Caco-2 (cell line): ENCODE measurements at regions not wholly inside any gene's neighbourhood (a gene's known extent, or its start where the extent isn't known, plus 50 kb on each side); places are given as distances from the start of the nearest gene placed in this dataset.

Source experiments
- BruUV-seq: library from RNA; stranded (reverse); fragments of 400-500 nt; replicated peaks from 2 replicates; lab custom pipeline; 2021; lab: Mats Ljungman, UMichigan
- CTCF ChIA-PET: fragments of 300-600 bp; sonication (Branson Sonifier 250); formaldehyde crosslinking; loops from one replicate; lab custom pipeline; 2022; ENCODE audit warnings: antibody characterized with exemption; lab: Charles Lee
- POLR2A ChIA-PET: fragments of 300-600 bp; sonication (Branson Sonifier 250); formaldehyde crosslinking; loops from one replicate; lab custom pipeline; 2022; ENCODE audit warnings: antibody characterized with exemption; lab: Charles Lee
- DNase-seq, 2 experiments: peaks; one replicate each; pipeline versions ENCODE4 v3.0.0 to v3.0.0-alpha.2; 2020 to 2022
- H3K27me3 ChIP-seq: replicated peaks from 2 replicates; pipeline ENCODE4 v1.6.0; 2011; ENCODE audit warnings: low read length; ENCODE audit not compliant: control insufficient read depth, insufficient read depth
- H3K36me3 ChIP-seq: 2 replicates; pipeline ENCODE4 v1.5.1; 2011; ENCODE audit warnings: low read length; ENCODE audit not compliant: control insufficient read depth, insufficient read depth
- H3K4me1 ChIP-seq: fragments of 250-450 bp; sonication (Bioruptor Pico); 2 replicates; pipeline ENCODE4 v1.5.1; 2020; ENCODE audit warnings: mild to moderate bottlenecking
- H3K4me3 ChIP-seq: 2 replicates; pipeline ENCODE4 v1.5.1; 2011; ENCODE audit warnings: low read depth, mild to moderate bottlenecking, control low read depth, low read length
- H3K9me3 ChIP-seq: fragments of 250-450 bp; sonication (Bioruptor Pico); 2 replicates; pipeline ENCODE4 v1.5.1; 2020; ENCODE audit warnings: mild to moderate bottlenecking, moderate library complexity
- H3K27ac Mint-ChIP-seq: one replicate; pipeline ENCODE4 v1.8.0; 2022; ENCODE audit warnings: mixed read lengths; ENCODE audit not compliant: unreplicated experiment
- H3K27me3 Mint-ChIP-seq: one replicate; pipeline ENCODE4 v1.8.0; 2022; ENCODE audit warnings: mixed read lengths; ENCODE audit not compliant: insufficient read depth, unreplicated experiment
- H3K36me3 Mint-ChIP-seq: one replicate; pipeline ENCODE4 v1.8.0; 2022; ENCODE audit warnings: mild to moderate bottlenecking, mixed read lengths; ENCODE audit not compliant: insufficient read depth, unreplicated experiment
- H3K4me1 Mint-ChIP-seq: one replicate; pipeline ENCODE4 v1.8.0; 2022; ENCODE audit warnings: low read depth, mixed read lengths; ENCODE audit not compliant: unreplicated experiment
- H3K4me3 Mint-ChIP-seq: one replicate; pipeline ENCODE4 v1.8.0; 2022; ENCODE audit warnings: mild to moderate bottlenecking, moderate library complexity, mixed read lengths; ENCODE audit not compliant: unreplicated experiment
- H3K9me3 Mint-ChIP-seq: one replicate; pipeline ENCODE4 v1.8.0; 2022; ENCODE audit warnings: mixed read lengths; ENCODE audit not compliant: unreplicated experiment
- intact Hi-C: fragments of 100-400 bp; cut with micrococcal nuclease; formaldehyde crosslinking; loops from one replicate; pipeline ENCODE4 v1.10.0; 2022; ENCODE audit not compliant: unreplicated experiment
- TF ChIP-seq, protein P1 (sequence below), 2 experiments: fragments of 200-600 bp in 1 of 2; IDR thresholded peaks; 1 replicate in 1 of 2; 2 replicates in 1 of 2; pipeline versions ENCODE4 v1.5.1 to v1.8.0; 2011 to 2022; ENCODE audit warnings: antibody characterized with exemption in 1 of 2, control low read depth in 1 of 2, inconsistent platforms in 1 of 2, low read depth in 1 of 2, low read length in 1 of 2, mild to moderate bottlenecking in 1 of 2, moderate library complexity in 1 of 2; ENCODE audit not compliant: insufficient read depth in 1 of 2, severe bottlenecking in 1 of 2, unreplicated experiment in 1 of 2

DNA sequence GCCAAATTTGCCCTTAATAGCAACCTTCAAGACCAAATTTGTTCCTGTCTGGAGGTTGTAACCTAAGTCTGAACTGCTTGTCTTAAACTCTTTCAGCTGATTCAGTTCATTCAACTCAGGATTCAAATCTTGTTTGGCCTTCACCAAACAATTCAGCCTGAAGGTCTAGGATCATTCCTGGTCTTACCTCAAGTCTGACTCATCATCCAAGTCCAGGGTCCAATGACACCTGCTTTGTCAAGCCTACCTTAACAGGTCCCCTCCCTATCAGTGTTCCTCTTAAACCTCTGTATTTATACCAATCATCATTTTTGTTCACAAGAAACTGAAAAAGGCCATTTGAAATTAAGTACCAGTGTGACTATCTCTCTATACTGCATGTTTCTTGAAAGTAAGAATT, 237.8 kb downstream of the PPP1R2C start:
- BruUV-seq, result no TSS peak
- no peak overlapping the region for H3K27ac Mint-ChIP-seq
- TF ChIP-seq, protein P1, sequence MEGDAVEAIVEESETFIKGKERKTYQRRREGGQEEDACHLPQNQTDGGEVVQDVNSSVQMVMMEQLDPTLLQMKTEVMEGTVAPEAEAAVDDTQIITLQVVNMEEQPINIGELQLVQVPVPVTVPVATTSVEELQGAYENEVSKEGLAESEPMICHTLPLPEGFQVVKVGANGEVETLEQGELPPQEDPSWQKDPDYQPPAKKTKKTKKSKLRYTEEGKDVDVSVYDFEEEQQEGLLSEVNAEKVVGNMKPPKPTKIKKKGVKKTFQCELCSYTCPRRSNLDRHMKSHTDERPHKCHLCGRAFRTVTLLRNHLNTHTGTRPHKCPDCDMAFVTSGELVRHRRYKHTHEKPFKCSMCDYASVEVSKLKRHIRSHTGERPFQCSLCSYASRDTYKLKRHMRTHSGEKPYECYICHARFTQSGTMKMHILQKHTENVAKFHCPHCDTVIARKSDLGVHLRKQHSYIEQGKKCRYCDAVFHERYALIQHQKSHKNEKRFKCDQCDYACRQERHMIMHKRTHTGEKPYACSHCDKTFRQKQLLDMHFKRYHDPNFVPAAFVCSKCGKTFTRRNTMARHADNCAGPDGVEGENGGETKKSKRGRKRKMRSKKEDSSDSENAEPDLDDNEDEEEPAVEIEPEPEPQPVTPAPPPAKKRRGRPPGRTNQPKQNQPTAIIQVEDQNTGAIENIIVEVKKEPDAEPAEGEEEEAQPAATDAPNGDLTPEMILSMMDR (IDR thresholded peaks at IDR 0.05; ENCODE audit: insufficient read depth in 1 of 2, low read depth in 1 of 2, low read length in 1 of 2, severe bottlenecking in 1 of 2, unreplicated experiment in 1 of 2), result no peak

GRCh38 chrX:42538405-42538804, 239.6 kb downstream of the PPP1R2C start:
- Histone ChIP-seq H3K4me1 (no peaks in the 10 kb centered on the region), H3K4me3 (no peak overlapping the region), H3K27me3 (no peaks in the 10 kb centered on the region), H3K9me3 (no peaks in the 10 kb centered on the region), H3K36me3 (no peaks in the 10 kb centered on the region)
- Mint-ChIP-seq H3K27ac (no peak overlapping the region), H3K4me3 (no peak overlapping the region), H3K27me3 (no peaks in the 10 kb centered on the region), H3K9me3 (no peaks in the 10 kb centered on the region), H3K4me1 (no peaks in the 10 kb centered on the region), H3K36me3 (no peaks in the 10 kb centered on the region)
- no TSS peak for BruUV-seq
- CTCF ChIA-PET, result no interaction called here
- intact Hi-C loops, result no loop called here
- POLR2A ChIA-PET, result no interaction called here
- TF ChIP-seq, protein P1 (IDR thresholded peaks at IDR 0.05; ENCODE audit: insufficient read depth in 1 of 2, low read depth in 1 of 2, low read length in 1 of 2, severe bottlenecking in 1 of 2, unreplicated experiment in 1 of 2), result no peak
- peak in 1 of 2 experiments; percentile 5 for DNase-seq

More for the DNA sequence above, 237.8 kb downstream of the PPP1R2C start:
- intact Hi-C loops, result no loop called here
- no peaks in the 10 kb centered on the region for H3K4me1 ChIP-seq
- CTCF ChIA-PET, result no interaction called here
- H3K27me3 ChIP-seq, result no peaks in the 10 kb centered on the region
- POLR2A ChIA-PET, result no interaction called here
- H3K9me3 ChIP-seq, result no peaks in the 10 kb centered on the region
- Mint-ChIP-seq H3K4me1 (no peaks in the 10 kb centered on the region), H3K36me3 (no peaks in the 10 kb centered on the region), H3K9me3 (no peaks in the 10 kb centered on the region), H3K4me3 (no peak overlapping the region), H3K27me3 (no peaks in the 10 kb centered on the region)
- H3K36me3 ChIP-seq, result no peaks in the 10 kb centered on the region
- no peak overlapping the region for H3K4me3 ChIP-seq
- DNase-seq, result no peak

DNA sequence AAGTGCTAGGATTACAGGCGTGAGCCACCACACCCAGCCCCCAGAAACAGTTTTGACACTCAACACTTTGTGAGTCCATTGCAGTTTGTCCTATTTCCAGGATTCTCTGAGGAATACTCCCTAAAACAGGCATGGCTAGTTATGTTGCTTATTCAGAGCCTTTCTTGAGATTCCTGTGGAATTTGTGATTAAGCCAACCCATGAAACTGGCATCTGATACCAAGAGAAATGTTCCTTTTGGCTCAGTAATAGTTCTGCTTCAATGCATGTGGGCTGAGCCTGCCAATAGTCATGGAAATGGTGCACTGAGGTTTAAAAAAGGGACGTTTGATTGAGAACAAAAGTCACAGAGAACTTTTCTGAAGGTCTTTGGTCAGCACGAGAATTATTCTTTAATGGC, 241.7 kb downstream of the PPP1R2C start:
- H3K9me3 ChIP-seq, result no peaks in the 10 kb centered on the region
- DNase-seq, result no peak
- Mint-ChIP-seq H3K27me3 (no peaks in the 10 kb centered on the region), H3K36me3 (no peaks in the 10 kb centered on the region), H3K4me1 (no peaks in the 10 kb centered on the region), H3K9me3 (no peaks in the 10 kb centered on the region), H3K27ac (no peak overlapping the region), H3K4me3 (no peak overlapping the region)
- ChIA-PET CTCF (no interaction called here), POLR2A (no interaction called here)
- H3K4me1 ChIP-seq, result no peaks in the 10 kb centered on the region
- no peak overlapping the region for H3K4me3 ChIP-seq
- BruUV-seq, result no TSS peak
- H3K36me3 ChIP-seq, result no peaks in the 10 kb centered on the region
- intact Hi-C loops, result no loop called here
- TF ChIP-seq, protein P1 (IDR thresholded peaks at IDR 0.05; ENCODE audit: insufficient read depth in 1 of 2, low read depth in 1 of 2, low read length in 1 of 2, severe bottlenecking in 1 of 2, unreplicated experiment in 1 of 2), result no peak
- H3K27me3 ChIP-seq, result no peaks in the 10 kb centered on the region
